Esophagus muscularis mucosa (tissue), 4 donors: ENCODE measurements at regions not wholly inside any gene's neighbourhood (a gene's known extent, or its start where the extent isn't known, plus 50 kb on each side); places are given as distances from the start of the nearest gene placed in this dataset.

Experiments
- DNase-seq: peaks from one replicate; pipeline ENCODE4 v3.0.0-alpha.2; 2017; ENCODE audit errors: extremely low spot score
- H3K27ac ChIP-seq, 4 donors: fragments of 200-600 bp; sonication (generic); replicated peaks in 1 of 4; 1 replicate in 3 of 4; 2 replicates in 1 of 4; pipeline ENCODE4 v1.5.1; 2016 to 2019; ENCODE audit warnings: mild to moderate bottlenecking in 1 of 4
- H3K27me3 ChIP-seq, 4 donors: fragments of 200-600 bp; sonication (generic); one replicate each; pipeline versions ENCODE4 v1.5.1 to v1.6.0; 2016 to 2019
- H3K36me3 ChIP-seq, 4 donors: fragments of 200-600 bp; sonication (generic); one replicate each; pipeline ENCODE4 v1.5.1; 2016 to 2019
- H3K4me1 ChIP-seq, 4 donors: fragments of 200-600 bp; sonication (generic); one replicate each; pipeline ENCODE4 v1.5.1; 2016 to 2019
- H3K4me3 ChIP-seq, 4 donors: fragments of 200-600 bp; sonication (generic); 1 replicate in 2 of 4; 2 replicates in 2 of 4; pipeline ENCODE4 v1.5.1; 2016 to 2019; ENCODE audit warnings: mild to moderate bottlenecking in 4 of 4, moderate library complexity in 1 of 4
- H3K9me3 ChIP-seq, 4 donors: fragments of 200-600 bp; sonication (generic); 1 replicate in 3 of 4; 2 replicates in 1 of 4; pipeline ENCODE4 v1.5.1; 2016 to 2019
- CTCF ChIP-seq, 3 experiments: fragments of 200-600 bp in 2 of 3; fragments of 450-650 bp in 1 of 3; sonication (generic) in 2 of 3; IDR thresholded peaks; one replicate each; pipeline ENCODE4 v1.5.1; 2017 to 2019; ENCODE audit warnings: antibody characterized with exemption in 3 of 3, mild to moderate bottlenecking in 2 of 3, moderate library complexity in 1 of 3
- EP300 ChIP-seq: sonication (generic); formaldehyde crosslinking; IDR thresholded peaks from one replicate; pipeline ENCODE4 v1.6.1; 2017; ENCODE audit warnings: antibody characterized with exemption
- POLR2A ChIP-seq: fragments of 450-650 bp; IDR thresholded peaks from one replicate; pipeline ENCODE4 v1.6.1; 2017; ENCODE audit warnings: antibody characterized with exemption, moderate library complexity, mild to moderate bottlenecking, low read depth
- POLR2AphosphoS5 ChIP-seq, 2 donors: sonication (generic); formaldehyde crosslinking; IDR thresholded peaks; one replicate each; pipeline ENCODE4 v1.6.1; 2017; ENCODE audit warnings: antibody characterized with exemption in 2 of 2
- WGBS: methylation state at CpG from one replicate; pipeline ENCODE4 v1.1.5; 2018; 5-methylcytosine and 5-hydroxymethylcytosine counted together
- intact Hi-C: fragments of 100-400 bp; cut with DNase I; formaldehyde crosslinking; loops from one replicate; pipeline ENCODE4 v1.15.1; 2023

GRCh38 chr3:25982756-25983155 lies 192.9 kb downstream of the OXSM start:
- Histone ChIP-seq H3K4me3 (no peak overlapping the region), H3K27me3 (no peaks in the 10 kb centered on the region), H3K27ac (no peak overlapping the region), H3K4me1 (no peaks in the 10 kb centered on the region), H3K36me3 (no peaks in the 10 kb centered on the region), H3K9me3 (no peaks in the 10 kb centered on the region)
- no peak for TF ChIP-seq CTCF (IDR thresholded peaks at IDR 0.05)
- 69% methylated on average over 1 of the region's 1 CpG for WGBS
- intact Hi-C loops = no loop called here
- no peak for DNase-seq

GRCh38 chr3:25985621-25986020 lies 195.7 kb downstream of the OXSM start:
- DNase-seq = no peak
- no peak overlapping the region for H3K4me3 ChIP-seq
- intact Hi-C loops = no loop called here
- H3K4me1 ChIP-seq = no peaks in the 10 kb centered on the region
- H3K27me3 ChIP-seq = no peaks in the 10 kb centered on the region
- H3K9me3 ChIP-seq = peaks cover 0 to under 1% (median 0%) of the 10 kb centered on the region in 4 donors
- no peaks in the 10 kb centered on the region for H3K36me3 ChIP-seq
- TF ChIP-seq CTCF (IDR thresholded peaks at IDR 0.05) (no peak), POLR2A (no peak), POLR2AphosphoS5 (IDR thresholded peaks at IDR 0.05) (no peak), EP300 (no peak)
- no peak overlapping the region for H3K27ac ChIP-seq
- 96% methylated on average over 1 of the region's 1 CpG for WGBS

GRCh38 chr3:25992606-25993005 lies 202.7 kb downstream of the OXSM start:
- TF ChIP-seq EP300 (no peak), CTCF (IDR thresholded peaks at IDR 0.05) (no peak), POLR2A (no peak), POLR2AphosphoS5 (IDR thresholded peaks at IDR 0.05) (no peak)
- no peak overlapping the region for H3K4me3 ChIP-seq
- intact Hi-C loops = no loop called here
- H3K27me3 ChIP-seq = no peaks in the 10 kb centered on the region
- no peak for DNase-seq
- H3K9me3 ChIP-seq = peaks cover 0 to 29% (median 21%) of the 10 kb centered on the region in 4 donors
- H3K36me3 ChIP-seq = no peaks in the 10 kb centered on the region
- H3K4me1 ChIP-seq = no peaks in the 10 kb centered on the region
- 91% methylated on average over 3 of the region's 3 CpGs for WGBS
- H3K27ac ChIP-seq = no peak overlapping the region

- H3K27me3 ChIP-seq = no peaks in the 10 kb centered on the region
- DNase-seq = no peak
- H3K4me3 ChIP-seq = no peak overlapping the region
- no peaks in the 10 kb centered on the region for H3K36me3 ChIP-seq
- intact Hi-C loops = no loop called here
- no peak overlapping the region for H3K27ac ChIP-seq
- H3K9me3 ChIP-seq = peaks cover 0 to 11% (median 5%) of the 10 kb centered on the region in 4 donors
- TF ChIP-seq CTCF (IDR thresholded peaks at IDR 0.05) = no peak
- TF ChIP-seq EP300 = no peak
- TF ChIP-seq POLR2A = no peak
- no peaks in the 10 kb centered on the region for H3K4me1 ChIP-seq
Observed at GRCh38 chr3:26004172-26004571, 214.3 kb downstream of the OXSM start.

GRCh38 chr3:26011276-26011675 lies 221.4 kb downstream of the OXSM start:
- H3K36me3 ChIP-seq = no peaks in the 10 kb centered on the region
- H3K4me3 ChIP-seq = no peak overlapping the region
- WGBS = 72% methylated on average over 6 of the region's 6 CpGs
- H3K4me1 ChIP-seq = no peaks in the 10 kb centered on the region
- no peaks in the 10 kb centered on the region for H3K27me3 ChIP-seq
- no peaks in the 10 kb centered on the region for H3K9me3 ChIP-seq
- no peak for TF ChIP-seq POLR2AphosphoS5 (IDR thresholded peaks at IDR 0.05)
- TF ChIP-seq POLR2A = no peak
- no peak for TF ChIP-seq EP300
- no peak for TF ChIP-seq CTCF (IDR thresholded peaks at IDR 0.05)
- no peak for DNase-seq
- H3K27ac ChIP-seq = no peak overlapping the region
- intact Hi-C loops = no loop called here
